ENCODE measurements at regions not wholly inside any gene's neighbourhood (a gene's known extent, or its start where the extent isn't known, plus 50 kb on each side); places are given as distances from the start of the nearest gene placed in this dataset.

DNA sequence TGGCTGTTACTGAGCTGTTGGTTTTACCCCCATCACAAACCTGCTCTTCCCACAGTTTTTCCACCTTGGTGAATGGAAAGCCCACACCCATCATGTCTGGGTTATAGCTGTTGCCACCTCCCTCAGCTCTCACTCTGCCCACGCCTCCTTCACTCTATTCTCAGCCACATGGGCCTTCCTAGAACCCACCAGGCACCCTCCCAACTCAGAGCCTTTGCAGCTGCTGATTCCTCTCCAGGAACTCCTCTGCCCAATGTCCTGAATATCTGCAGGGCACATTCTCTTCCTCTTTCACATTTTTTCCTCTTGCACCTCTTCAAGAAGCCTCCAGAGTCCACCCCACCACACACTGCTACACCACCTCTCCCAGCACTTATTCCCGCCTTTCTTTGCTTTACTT lies 177.4 kb downstream of the TBXT start:
- H3K4me3 ChIP-seq (ENCODE audit: control insufficient read depth, low read depth, low read length), result no peak overlapping the region
- TF ChIP-seq, protein P1, sequence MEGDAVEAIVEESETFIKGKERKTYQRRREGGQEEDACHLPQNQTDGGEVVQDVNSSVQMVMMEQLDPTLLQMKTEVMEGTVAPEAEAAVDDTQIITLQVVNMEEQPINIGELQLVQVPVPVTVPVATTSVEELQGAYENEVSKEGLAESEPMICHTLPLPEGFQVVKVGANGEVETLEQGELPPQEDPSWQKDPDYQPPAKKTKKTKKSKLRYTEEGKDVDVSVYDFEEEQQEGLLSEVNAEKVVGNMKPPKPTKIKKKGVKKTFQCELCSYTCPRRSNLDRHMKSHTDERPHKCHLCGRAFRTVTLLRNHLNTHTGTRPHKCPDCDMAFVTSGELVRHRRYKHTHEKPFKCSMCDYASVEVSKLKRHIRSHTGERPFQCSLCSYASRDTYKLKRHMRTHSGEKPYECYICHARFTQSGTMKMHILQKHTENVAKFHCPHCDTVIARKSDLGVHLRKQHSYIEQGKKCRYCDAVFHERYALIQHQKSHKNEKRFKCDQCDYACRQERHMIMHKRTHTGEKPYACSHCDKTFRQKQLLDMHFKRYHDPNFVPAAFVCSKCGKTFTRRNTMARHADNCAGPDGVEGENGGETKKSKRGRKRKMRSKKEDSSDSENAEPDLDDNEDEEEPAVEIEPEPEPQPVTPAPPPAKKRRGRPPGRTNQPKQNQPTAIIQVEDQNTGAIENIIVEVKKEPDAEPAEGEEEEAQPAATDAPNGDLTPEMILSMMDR (IDR thresholded peaks at IDR 0.05; ENCODE audit: control insufficient read depth, insufficient read depth, low read depth, low read length, missing control alignments), result no peak
- DNase-seq (ENCODE audit: low read depth), result no peak

DNA sequence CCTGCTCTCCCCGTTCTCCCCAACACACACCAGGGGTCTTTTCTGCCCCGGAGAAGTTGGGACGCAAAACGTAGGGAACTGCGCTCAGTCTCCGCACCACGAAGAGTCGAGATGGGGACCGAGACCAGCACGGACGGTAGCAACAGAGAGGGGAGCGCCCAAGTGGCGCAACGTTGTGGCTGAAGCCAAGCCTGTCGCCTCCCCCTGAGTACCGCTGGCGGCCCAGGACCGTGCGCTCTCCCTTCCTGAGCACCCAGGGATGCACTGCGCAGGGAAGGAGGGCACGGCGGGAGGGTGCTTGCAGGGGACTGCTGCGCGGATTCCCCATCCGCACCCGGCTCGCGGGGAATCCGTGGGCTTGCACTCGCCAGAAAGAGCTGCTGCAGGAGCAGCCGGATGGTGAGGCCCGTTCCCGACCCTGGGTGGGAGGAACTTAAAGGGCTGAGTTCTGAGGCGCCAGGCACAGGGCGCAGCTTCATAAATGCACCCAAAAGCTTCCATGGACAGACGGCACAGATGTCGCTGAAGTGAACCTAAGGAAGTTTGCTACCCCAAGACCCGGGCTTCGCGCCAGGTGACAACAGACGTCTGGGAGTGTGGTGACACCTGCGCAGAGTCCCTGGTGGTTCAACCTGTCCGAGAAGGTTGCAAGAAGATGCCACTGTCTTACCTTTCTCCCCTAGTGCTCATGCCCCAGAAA lies 178.7 kb downstream of the TBXT start:
- no peak for DNase-seq (ENCODE audit: low read depth)
- H3K4me3 ChIP-seq (ENCODE audit: control insufficient read depth, low read depth, low read length), result no peak overlapping the region
- TF ChIP-seq, protein P1 (IDR thresholded peaks at IDR 0.05; ENCODE audit: control insufficient read depth, insufficient read depth, low read depth, low read length, missing control alignments), result no peak

DNA sequence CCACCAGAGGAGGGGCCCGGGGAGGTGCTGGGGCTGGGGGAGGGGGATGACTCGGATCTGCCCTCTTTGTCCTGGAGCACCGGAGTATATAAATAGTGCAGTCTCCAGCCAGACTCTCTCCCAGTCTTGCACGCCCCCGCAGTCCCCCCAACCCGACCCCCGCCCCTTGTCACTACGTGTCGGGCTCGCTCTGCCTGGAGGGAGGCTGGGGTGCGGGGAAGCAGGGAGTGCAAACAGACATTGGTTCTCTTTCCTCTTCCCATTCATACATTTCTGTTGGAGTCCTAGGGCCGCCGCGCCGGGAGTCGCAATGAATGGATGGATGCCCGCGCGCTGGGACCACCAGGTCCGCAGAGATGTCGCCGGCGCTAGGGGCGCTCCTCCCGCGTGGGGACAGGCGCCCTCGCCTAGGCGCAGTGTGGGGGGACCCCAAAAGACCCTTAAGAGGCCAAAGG lies 179.3 kb downstream of the TBXT start:
- H3K4me3 ChIP-seq (ENCODE audit: control insufficient read depth, low read depth, low read length), result peak overlapping the region; percentile 19
- no peak for DNase-seq (ENCODE audit: low read depth)
- TF ChIP-seq, protein P1 (IDR thresholded peaks at IDR 0.05; ENCODE audit: control insufficient read depth, insufficient read depth, low read depth, low read length, missing control alignments), result no peak

DNA sequence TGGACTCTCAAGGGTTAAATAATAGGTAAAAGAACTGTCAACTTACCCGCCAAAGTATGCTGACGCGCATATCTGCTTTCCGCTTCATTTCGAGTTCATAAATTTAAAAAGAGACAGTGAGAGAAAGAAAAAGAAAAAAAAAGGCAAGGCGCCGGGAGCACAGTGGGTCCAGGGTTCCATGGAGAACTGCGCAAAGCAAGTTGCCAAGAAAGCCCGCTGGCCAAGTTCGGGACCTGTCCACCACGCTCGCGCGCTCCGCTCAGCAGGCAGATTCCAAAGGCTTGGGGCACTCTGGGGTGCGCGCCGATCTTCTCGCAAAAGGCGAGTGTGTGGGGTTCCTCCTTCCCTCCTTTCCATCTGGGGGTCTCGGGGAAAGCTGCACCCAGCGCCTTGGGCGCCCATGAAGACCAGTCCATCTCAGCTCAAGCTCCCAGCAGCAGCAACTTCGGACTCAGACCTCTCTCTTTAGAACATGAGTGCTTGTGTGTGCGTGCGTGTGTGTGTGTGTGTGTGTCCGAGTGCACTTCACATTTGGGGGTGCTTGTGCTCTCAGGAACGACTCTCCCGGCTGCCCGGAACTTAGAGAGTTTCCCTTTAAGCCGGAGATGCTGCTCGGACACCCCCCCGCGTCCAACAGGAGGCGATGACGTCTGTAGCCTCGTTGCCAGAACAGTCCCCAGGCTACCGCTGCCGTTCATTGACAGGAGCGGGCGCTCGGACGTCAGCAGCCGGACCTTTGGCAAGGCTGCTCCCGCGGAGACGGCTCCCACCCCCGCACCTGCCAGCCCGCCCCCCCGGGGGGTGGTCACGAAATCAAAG lies 180.0 kb downstream of the TBXT start:
- TF ChIP-seq, protein P1 (IDR thresholded peaks at IDR 0.05; ENCODE audit: control insufficient read depth, insufficient read depth, low read depth, low read length, missing control alignments), result no peak
- no peak for DNase-seq (ENCODE audit: low read depth)
- H3K4me3 ChIP-seq (ENCODE audit: control insufficient read depth, low read depth, low read length), result peak overlapping the region; percentile 19

DNA sequence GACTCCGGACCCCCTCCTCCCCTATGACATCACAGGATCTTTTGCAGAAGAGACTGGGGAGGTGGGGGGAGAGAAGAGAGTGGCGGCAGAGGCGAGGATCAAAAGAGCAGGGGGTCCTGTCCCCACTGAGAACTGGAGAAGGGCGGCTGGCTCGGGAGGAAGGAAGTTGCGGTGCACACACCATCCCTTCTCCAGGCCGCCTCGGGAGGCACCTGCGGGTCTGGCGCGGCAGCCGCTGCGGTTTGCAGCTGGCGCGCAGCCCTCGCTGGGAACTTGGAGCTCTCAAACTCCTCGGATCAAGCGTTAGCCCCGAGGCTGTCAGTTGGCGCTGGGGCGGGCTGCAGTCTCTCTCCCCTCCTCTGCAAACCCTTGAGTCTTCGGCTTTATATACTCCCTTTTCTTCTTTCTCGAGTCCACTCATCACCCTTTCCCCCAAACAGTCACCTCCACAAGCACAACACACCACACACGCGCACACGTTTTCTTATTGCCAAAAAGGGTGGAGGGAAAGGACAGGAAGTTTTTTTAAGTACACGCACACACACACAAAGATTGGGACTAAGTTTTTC lies 180.7 kb downstream of the TBXT start:
- TF ChIP-seq, protein P1 (IDR thresholded peaks at IDR 0.05; ENCODE audit: control insufficient read depth, insufficient read depth, low read depth, low read length, missing control alignments), result no peak
- DNase-seq (ENCODE audit: low read depth), result no peak
- H3K4me3 ChIP-seq (ENCODE audit: control insufficient read depth, low read depth, low read length), result no peak overlapping the region

DNA sequence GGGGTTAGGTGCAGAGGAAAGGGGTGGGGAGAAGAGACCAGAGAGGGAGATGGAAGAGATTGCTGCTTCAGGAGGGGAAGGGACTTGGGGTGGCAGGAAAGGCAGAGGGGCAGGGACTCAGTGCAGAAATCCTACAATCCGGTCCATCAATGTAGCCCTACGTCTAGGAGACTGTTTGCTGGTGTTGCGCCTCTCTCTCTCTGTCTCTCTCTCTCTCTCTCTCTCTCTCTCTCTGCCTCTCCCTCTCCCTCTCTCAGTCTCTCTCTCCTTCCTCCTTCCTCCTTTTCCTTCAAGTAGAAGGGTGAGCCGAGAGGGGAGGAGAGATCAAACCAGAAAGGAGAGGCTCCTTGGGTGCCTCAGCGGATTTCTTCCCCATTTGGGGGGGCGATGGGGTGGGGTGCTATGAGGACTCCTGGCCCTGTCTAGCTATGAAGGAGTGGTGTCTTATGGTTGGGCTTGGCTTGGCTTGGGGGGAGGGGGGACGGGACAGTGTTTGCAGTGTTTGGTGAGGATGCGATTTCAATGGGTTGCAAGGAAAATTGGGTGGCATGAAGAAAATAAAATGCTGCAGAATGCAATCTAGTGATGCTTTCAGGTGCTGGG lies 181.2 kb downstream of the TBXT start:
- TF ChIP-seq, protein P1 (IDR thresholded peaks at IDR 0.05; ENCODE audit: control insufficient read depth, insufficient read depth, low read depth, low read length, missing control alignments), result no peak
- no peak for DNase-seq (ENCODE audit: low read depth)
- H3K4me3 ChIP-seq (ENCODE audit: control insufficient read depth, low read depth, low read length), result no peak overlapping the region

All from AG09309 (cell line).